Activated T-helper 2 cell treated with anti-CD3 and anti-CD28 coated beads, Interferon-gamma antibody, Interleukin-2, Interleukin-4, amounts not matched to agents 10 μg/mL and 5 μg/mL and 100 μg/mL, durations not matched to agents 14 hours and 24 hours and 36 hours (primary cell): ENCODE measurements at regions not wholly inside any gene's neighbourhood (a gene's known extent, or its start where the extent isn't known, plus 50 kb on each side); places are given as distances from the start of the nearest gene placed in this dataset.
"Not testable (repeated sequence)": the region's sequence is repeated elsewhere in the genome, so short reads cannot be mapped to it uniquely, and the experiment has no call there.

Experiments
- DNase-seq: peaks from one replicate; pipeline ENCODE4 v3.0.0; 2021; ENCODE audit warnings: low spot score
- H3K27ac Mint-ChIP-seq: one replicate; pipeline ENCODE4 v1.8.0; 2021; ENCODE audit warnings: mixed read lengths
- H3K27me3 Mint-ChIP-seq: one replicate; pipeline ENCODE4 v1.8.0; 2021; ENCODE audit warnings: low read depth, mixed read lengths
- H3K36me3 Mint-ChIP-seq: one replicate; pipeline ENCODE4 v1.8.0; 2021; ENCODE audit warnings: low read depth, mixed read lengths
- H3K4me1 Mint-ChIP-seq: one replicate; pipeline ENCODE4 v1.8.0; 2021; ENCODE audit warnings: low read depth, mixed read lengths
- H3K4me3 Mint-ChIP-seq: one replicate; pipeline ENCODE4 v1.8.0; 2021; ENCODE audit warnings: low read depth, mild to moderate bottlenecking, moderate library complexity, mixed read lengths
- H3K9me3 Mint-ChIP-seq: one replicate; pipeline ENCODE4 v1.8.0; 2021; ENCODE audit warnings: mixed read lengths
- intact Hi-C: fragments of 100-400 bp; cut with micrococcal nuclease; formaldehyde crosslinking; loops from one replicate; pipeline ENCODE4 v1.15.1; 2023

DNA sequence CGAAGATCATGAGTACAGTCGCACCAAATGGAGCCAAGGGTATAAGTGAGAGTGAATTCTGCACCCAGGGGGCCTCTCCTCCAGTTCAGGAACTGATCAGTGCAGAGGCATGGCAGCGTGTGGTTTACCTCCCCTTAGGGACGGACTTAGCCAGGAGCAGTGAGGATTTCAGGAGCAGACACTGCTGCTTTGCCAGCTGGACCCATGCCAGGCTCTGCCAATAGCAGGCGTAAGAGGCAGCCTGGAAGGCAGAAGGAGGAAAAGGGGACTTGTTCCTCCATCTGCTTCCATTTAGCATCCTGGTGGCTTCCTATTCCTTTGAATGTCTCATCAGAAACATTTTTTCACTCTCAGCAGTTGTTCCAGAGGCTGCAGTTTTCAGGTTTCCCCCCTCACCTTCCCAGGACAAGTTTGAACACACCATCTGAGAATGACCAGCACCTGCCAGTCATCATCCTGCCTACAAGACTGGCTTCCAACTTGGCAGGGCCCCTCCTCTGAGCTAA, 137.0 kb upstream of the LMNTD1 start:
- intact Hi-C loops: no loop called here
- no peak for DNase-seq
- Mint-ChIP-seq H3K9me3 (peaks cover 3% of the 10 kb centered on the region), H3K27ac (no peak overlapping the region), H3K36me3 (no peaks in the 10 kb centered on the region), H3K27me3 (no peaks in the 10 kb centered on the region), H3K4me1 (no peaks in the 10 kb centered on the region), H3K4me3 (no peak overlapping the region)

DNA sequence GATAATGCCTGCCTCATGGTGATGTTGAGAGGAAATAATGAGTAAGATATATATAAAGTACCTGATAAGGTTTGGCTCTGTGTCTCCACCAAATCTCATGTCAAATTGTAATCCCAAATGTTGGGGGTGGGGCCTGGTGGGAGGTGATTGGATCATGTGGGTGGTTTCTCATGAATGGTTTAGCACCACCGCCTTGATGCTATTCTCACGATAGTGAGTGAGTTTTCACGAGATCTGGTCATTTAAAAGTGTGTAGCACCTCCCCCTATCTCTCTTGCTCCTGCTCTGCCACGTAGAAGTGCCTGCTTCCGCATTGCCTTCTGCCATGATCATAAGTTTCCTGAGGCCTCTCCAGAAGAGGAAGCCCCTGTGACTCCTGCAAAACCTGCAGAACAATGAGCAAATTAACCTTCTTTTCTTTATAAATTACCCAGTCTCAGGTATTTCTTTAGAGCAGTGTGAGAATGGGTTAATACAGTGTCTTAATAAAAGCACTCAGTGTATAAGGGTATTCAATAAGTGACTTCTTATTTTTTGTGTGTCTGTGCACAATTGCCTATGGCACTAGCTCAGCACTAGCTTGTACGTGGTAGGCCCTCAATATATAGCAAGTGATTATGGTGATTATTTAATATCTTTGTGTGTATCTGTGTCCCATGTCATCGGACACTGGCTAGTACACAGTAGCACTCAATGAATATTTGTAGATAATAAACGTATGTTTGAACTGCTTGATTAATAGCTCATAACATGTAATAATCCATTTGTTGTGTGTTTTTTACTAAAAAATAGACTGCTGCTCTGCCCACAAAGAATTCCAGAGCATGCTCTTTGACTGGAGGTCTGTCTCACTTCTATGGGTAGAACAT, 138.1 kb upstream of the LMNTD1 start:
- intact Hi-C loops: no loop called here
- no peak overlapping the region for H3K4me3 Mint-ChIP-seq
- no peaks in the 10 kb centered on the region for H3K27me3 Mint-ChIP-seq
- H3K9me3 Mint-ChIP-seq: peaks cover 3% of the 10 kb centered on the region
- no peak for DNase-seq
- no peak overlapping the region for H3K27ac Mint-ChIP-seq
- no peaks in the 10 kb centered on the region for H3K36me3 Mint-ChIP-seq
- no peaks in the 10 kb centered on the region for H3K4me1 Mint-ChIP-seq

DNA sequence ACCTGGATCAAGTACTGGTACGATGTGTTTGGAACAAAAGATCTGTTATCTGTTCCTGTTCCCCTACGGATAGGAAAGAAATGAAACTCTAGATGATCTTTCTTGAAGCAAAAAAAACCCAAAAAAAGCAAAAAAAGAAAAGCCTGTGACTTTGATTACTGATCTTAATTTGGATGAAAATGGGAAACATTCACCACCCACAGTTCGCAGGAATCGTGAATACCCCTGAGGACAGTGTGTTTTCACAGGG, 138.7 kb upstream of the LMNTD1 start:
- H3K4me3 Mint-ChIP-seq: no peak overlapping the region
- H3K9me3 Mint-ChIP-seq: peaks cover 3% of the 10 kb centered on the region
- intact Hi-C loops: no loop called here
- H3K36me3 Mint-ChIP-seq: no peaks in the 10 kb centered on the region
- DNase-seq: no peak
- H3K27me3 Mint-ChIP-seq: no peaks in the 10 kb centered on the region
- H3K27ac Mint-ChIP-seq: no peak overlapping the region
- H3K4me1 Mint-ChIP-seq: no peaks in the 10 kb centered on the region

DNA sequence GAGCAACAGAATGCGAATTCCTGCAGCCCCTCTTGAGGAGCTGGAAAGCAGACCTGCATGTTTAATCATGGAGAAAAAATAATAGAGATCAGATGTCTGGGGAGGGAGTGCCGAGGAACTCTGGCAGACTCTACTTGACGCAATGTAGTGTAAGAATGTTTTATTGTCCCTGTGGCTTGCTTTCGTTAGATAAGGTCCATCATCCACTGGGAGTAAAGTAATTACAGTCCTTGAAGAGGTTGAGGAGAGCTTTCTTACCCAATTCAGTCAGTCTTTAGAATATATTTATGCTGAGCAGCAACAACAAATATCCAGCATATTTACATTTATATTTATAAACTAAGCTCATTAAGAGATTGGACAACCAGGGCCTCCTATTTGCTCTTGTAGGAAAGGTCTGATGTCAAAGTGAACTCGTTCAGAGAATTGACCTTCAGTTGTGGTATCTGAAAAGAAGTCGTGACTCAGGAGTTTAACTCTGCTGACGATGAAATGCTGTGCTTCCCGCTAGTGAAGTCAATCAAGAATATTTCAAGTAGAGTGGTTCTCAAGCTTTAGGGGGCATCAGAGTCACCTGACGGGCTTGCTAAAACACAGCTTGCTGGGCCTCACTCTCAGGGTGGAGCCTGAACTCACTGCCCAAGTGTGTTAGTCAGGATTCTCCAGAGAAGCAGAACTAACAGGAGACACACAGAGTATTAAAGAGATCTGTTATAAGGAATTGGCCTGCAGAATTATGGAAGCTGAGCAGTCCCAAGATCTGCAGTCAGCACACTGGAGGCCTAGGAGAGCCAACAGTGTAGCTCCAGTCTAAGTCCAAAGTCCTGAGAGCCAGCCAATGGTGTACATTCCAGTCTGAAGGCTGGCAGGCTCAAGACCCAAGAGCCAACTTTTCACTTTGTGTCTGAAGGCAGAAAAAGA, 139.3 kb upstream of the LMNTD1 start:
- no peaks in the 10 kb centered on the region for H3K4me1 Mint-ChIP-seq
- intact Hi-C loops: no loop called here

DNA sequence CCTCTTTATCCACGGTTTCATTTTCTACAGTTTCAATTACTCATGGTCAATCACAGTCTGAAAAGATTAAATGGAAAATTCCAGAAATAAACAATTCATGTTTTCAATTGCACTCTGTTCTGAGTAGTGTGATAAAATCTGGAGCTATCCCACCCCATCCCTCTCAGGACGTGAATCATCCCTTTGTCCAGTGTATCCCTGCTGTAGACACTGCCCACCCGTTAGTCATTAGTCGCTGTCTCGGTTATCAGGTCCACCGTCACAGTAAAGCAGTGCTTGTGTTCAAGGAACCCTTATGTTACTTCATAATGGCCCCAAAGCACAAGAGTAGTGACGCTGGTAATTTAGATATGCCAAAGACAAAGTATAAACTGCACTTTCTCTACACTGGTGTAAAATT, 141.0 kb upstream of the LMNTD1 start:
- no peaks in the 10 kb centered on the region for H3K27me3 Mint-ChIP-seq
- no peaks in the 10 kb centered on the region for H3K4me1 Mint-ChIP-seq
- intact Hi-C loops: no loop called here
- no peak overlapping the region for H3K27ac Mint-ChIP-seq
- no peaks in the 10 kb centered on the region for H3K36me3 Mint-ChIP-seq
- no peak for DNase-seq
- no peak overlapping the region for H3K4me3 Mint-ChIP-seq
- H3K9me3 Mint-ChIP-seq: no peaks in the 10 kb centered on the region

More for the DNA sequence above, 139.3 kb upstream of the LMNTD1 start:
- H3K4me3 Mint-ChIP-seq: no peak overlapping the region
- H3K27me3 Mint-ChIP-seq: no peaks in the 10 kb centered on the region
- peaks cover 1% of the 10 kb centered on the region for H3K9me3 Mint-ChIP-seq
- H3K27ac Mint-ChIP-seq: no peak overlapping the region
- DNase-seq: no peak
- H3K36me3 Mint-ChIP-seq: no peaks in the 10 kb centered on the region

DNA sequence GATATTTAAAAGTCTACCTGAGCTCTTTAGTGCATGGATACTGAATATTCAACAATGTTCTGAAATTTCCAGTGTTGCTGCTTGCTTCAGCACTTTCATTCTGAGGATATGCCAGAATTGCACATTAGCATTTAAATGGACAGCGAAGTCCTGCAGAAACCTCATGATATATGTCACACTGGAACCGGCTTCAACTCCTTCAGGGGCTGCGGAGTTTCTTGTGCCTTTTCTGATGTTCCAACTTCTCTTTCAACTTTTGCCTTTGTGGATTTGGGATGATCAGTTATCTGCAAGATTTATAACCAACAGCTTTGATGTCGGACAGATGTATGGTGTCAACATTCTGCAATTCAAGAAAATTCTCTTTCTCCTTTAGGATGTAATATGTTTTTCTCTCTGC, 142.5 kb upstream of the LMNTD1 start:
- Mint-ChIP-seq H3K27ac (no peak overlapping the region), H3K36me3 (no peaks in the 10 kb centered on the region), H3K9me3 (no peaks in the 10 kb centered on the region), H3K4me3 (no peak overlapping the region), H3K27me3 (no peaks in the 10 kb centered on the region), H3K4me1 (no peaks in the 10 kb centered on the region)
- intact Hi-C loops: no loop called here
- no peak for DNase-seq

DNA sequence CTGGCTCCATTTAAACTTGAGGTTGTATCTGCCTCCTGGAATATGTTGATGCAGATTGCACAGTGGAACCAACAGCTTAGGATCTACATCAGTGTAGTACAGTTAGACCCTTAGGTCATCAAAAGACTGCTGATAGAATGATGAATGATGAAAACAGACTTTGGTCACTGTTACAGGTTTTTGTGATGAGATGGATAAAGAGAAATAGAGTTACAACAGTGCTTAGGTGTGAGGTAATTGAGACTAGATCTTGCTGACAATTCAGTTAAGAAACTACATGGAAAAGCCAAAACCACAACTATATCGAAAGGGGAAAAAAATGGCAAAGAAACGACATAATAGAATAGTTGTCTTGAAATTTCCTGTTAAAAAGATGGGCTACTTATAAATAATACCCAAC, 145.7 kb upstream of the LMNTD1 start:
- no peak overlapping the region for H3K27ac Mint-ChIP-seq
- no peak for DNase-seq
- H3K4me1 Mint-ChIP-seq: no peaks in the 10 kb centered on the region
- no peaks in the 10 kb centered on the region for H3K9me3 Mint-ChIP-seq
- no peak overlapping the region for H3K4me3 Mint-ChIP-seq
- intact Hi-C loops: no loop called here
- H3K27me3 Mint-ChIP-seq: no peaks in the 10 kb centered on the region
- H3K36me3 Mint-ChIP-seq: no peaks in the 10 kb centered on the region

DNA sequence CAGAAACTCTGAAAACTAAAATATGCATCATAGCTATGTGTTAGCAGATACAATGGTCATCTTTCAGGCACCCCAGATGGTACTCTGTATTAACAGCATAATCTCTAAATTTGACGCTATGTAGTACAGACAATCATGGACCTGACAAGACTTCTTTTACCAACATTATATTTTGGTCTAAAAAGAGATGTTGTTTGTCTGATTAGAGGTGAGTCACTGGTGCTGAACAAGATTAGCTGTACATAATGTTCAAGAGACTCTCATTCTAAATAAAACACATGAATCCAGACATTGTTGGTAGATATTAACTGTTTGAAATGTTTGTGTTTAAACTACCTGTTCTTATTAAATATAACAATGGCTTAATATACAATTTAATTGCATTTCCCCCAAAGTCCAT, 146.4 kb upstream of the LMNTD1 start:
- no peak overlapping the region for H3K4me3 Mint-ChIP-seq
- no peaks in the 10 kb centered on the region for H3K27me3 Mint-ChIP-seq
- no peak for DNase-seq
- no peaks in the 10 kb centered on the region for H3K36me3 Mint-ChIP-seq
- no peaks in the 10 kb centered on the region for H3K9me3 Mint-ChIP-seq
- no peak overlapping the region for H3K27ac Mint-ChIP-seq
- intact Hi-C loops: no loop called here
- no peaks in the 10 kb centered on the region for H3K4me1 Mint-ChIP-seq

DNA sequence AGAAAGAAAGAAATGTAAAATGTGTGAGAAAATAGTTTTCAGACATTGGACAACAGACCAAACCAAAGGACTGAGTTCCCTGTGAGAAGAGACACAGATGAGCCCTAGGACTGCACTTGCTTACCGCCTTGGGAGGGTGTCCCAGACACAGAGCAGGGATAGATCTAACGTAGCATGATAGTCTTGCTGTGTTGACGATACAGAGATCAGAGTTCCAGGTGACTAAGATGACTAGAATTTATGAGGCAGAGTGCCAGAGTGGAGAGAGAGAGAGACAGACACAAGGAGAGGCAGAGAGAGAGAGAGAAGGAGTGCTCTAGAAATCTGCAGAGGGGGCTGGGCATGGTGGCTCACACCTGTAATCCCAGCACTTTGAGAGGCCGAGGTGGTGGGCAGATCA, 148.2 kb upstream of the LMNTD1 start:
- peaks cover under 1% of the 10 kb centered on the region for H3K9me3 Mint-ChIP-seq
- H3K27ac Mint-ChIP-seq: no peak overlapping the region
- intact Hi-C loops: no loop called here
- no peaks in the 10 kb centered on the region for H3K4me1 Mint-ChIP-seq
- H3K4me3 Mint-ChIP-seq: no peak overlapping the region
- H3K36me3 Mint-ChIP-seq: no peaks in the 10 kb centered on the region
- no peaks in the 10 kb centered on the region for H3K27me3 Mint-ChIP-seq
- no peak for DNase-seq

DNA sequence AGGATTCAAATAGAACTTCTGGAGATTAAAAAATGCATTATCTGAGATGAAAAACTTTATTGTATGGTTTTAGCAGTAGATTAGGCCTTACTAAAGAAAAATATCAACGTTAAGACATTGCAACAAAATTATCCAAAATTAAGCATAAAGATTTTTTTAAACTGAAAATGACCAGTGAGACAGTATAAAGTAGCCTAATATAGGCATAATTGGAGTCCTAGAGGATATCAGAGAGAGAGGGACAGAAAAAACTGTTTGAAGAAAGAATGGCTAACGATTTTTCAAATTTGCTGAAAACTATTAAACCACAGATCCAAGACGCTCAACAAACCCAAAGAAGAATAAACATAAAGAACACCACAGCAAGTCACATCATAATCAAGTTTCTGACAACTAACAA, 149.5 kb upstream of the LMNTD1 start:
- peaks cover 5% of the 10 kb centered on the region for H3K9me3 Mint-ChIP-seq
- no peak for DNase-seq
- H3K4me1 Mint-ChIP-seq: no peaks in the 10 kb centered on the region
- H3K4me3 Mint-ChIP-seq: no peak overlapping the region
- intact Hi-C loops: no loop called here
- no peaks in the 10 kb centered on the region for H3K36me3 Mint-ChIP-seq
- H3K27ac Mint-ChIP-seq: no peak overlapping the region
- H3K27me3 Mint-ChIP-seq: no peaks in the 10 kb centered on the region

DNA sequence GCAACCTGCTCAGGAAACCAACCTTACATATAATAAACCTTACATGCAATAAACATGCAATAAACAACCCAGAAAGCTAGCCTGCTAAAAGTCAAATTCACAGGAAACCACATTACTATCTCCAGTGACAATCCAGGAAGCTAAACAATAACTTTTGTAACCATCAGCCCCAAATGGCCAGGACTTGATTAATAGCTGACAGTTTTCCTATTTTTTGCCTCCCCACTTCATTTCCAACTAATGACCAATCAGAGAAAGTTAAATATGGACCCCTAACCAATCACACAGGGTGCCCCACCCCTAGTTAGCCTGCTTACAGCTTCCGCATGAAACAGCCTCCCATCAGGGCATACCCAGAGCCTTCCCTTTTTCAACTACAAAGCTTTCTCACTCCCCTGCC, 152.2 kb upstream of the LMNTD1 start:
- Mint-ChIP-seq H3K9me3 (peaks cover 6% of the 10 kb centered on the region), H3K4me1 (no peaks in the 10 kb centered on the region), H3K4me3 (no peak overlapping the region), H3K27ac (no peak overlapping the region), H3K36me3 (no peaks in the 10 kb centered on the region), H3K27me3 (no peaks in the 10 kb centered on the region)
- no peak for DNase-seq
- intact Hi-C loops: no loop called here

DNA sequence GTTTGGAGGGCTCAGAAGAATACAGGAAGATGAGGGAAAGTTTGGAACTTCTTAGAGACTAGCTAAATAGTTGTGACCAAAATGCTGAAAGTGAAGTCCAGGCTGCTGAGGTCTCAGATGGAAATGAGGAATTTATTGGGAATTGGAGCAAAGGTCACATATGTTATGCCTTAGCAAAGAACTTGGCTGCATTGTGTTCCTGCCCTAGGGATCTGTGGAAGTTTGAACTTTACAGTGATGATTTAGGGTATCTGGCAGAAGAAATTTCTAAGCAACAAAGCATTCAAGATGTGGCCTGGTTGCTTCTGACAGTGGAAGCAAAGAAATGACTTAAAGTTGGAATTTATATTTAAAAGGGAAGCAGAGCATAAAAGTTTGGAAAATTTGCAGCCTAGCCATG, 153.6 kb upstream of the LMNTD1 start:
- intact Hi-C loops, H3K4me1 Mint-ChIP-seq, DNase-seq, H3K36me3 Mint-ChIP-seq, H3K4me3 Mint-ChIP-seq, H3K27ac Mint-ChIP-seq, H3K27me3 Mint-ChIP-seq: not testable (repeated sequence)
- H3K9me3 Mint-ChIP-seq: peaks cover 12% of the 10 kb centered on the region

DNA sequence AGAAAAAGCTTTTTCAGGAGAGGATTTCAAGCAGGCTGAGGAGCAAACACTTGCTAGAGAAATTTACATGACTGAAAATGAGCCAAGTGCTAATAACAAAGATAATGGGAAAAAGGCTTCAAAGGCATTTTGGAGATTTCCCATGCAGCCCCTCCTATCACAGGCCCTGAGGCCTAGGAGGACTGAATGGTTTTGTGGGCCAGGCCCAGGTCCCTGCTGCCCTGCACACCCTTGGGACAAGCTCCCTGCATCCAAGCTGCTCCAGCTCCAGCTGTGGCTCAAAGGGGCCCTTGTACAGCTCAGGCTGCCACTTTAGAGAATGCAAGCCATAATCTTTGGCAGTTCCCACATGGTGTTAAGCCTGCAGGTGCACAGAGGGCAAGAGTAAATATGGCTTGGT, 154.0 kb upstream of the LMNTD1 start:
- Mint-ChIP-seq H3K27ac (no peak overlapping the region), H3K27me3 (no peaks in the 10 kb centered on the region), H3K9me3 (peaks cover 12% of the 10 kb centered on the region), H3K4me3 (no peak overlapping the region), H3K36me3 (no peaks in the 10 kb centered on the region), H3K4me1 (no peaks in the 10 kb centered on the region)
- no peak for DNase-seq
- intact Hi-C loops: no loop called here
